Nephron (organoid): ENCODE measurements at regions not wholly inside any gene's neighbourhood (a gene's known extent, or its start where the extent isn't known, plus 50 kb on each side); places are given as distances from the start of the nearest gene placed in this dataset.

Source experiments
- H3K27ac Mint-ChIP-seq, 3 experiments: 2 replicates each; pipeline ENCODE4 v1.8.0; 2020; ENCODE audit warnings: mixed read lengths in 3 of 3, mild to moderate bottlenecking in 2 of 3, moderate library complexity in 1 of 3
- H3K27me3 Mint-ChIP-seq: 2 replicates; pipeline ENCODE4 v1.8.0; 2021; ENCODE audit warnings: low read depth, mild to moderate bottlenecking, moderate library complexity, mixed read lengths
- H3K36me3 Mint-ChIP-seq: 2 replicates; pipeline ENCODE4 v1.8.0; 2020; ENCODE audit warnings: low read depth, mixed read lengths
- H3K4me1 Mint-ChIP-seq: 2 replicates; pipeline ENCODE4 v1.8.0; 2020; ENCODE audit warnings: mixed read lengths
- H3K4me3 Mint-ChIP-seq, 3 experiments: 2 replicates each; pipeline ENCODE4 v1.8.0; 2020; ENCODE audit warnings: mild to moderate bottlenecking in 3 of 3, mixed read lengths in 3 of 3, moderate library complexity in 2 of 3
- H3K9me3 Mint-ChIP-seq: 2 replicates; pipeline ENCODE4 v1.8.0; 2020; ENCODE audit warnings: mixed read lengths
- CTCF ChIP-seq, 3 experiments: fragments of 200-600 bp; sonication (generic); IDR thresholded peaks; one replicate each; pipeline ENCODE4 v1.5.0; 2021; ENCODE audit warnings: antibody characterized with exemption in 3 of 3; ENCODE audit not compliant: unreplicated experiment in 3 of 3

GRCh38 chr5:1687301-1687970 is 112.2 kb downstream of the MRPL36 start:
- Mint-ChIP-seq H3K27ac (no peak overlapping the region), H3K27me3 (peaks cover 26% of the 10 kb centered on the region), H3K4me3 (no peak overlapping the region), H3K36me3 (no peaks in the 10 kb centered on the region), H3K9me3 (peaks cover 11% of the 10 kb centered on the region), H3K4me1 (no peaks in the 10 kb centered on the region)
- TF ChIP-seq CTCF (IDR thresholded peaks at IDR 0.05; ENCODE audit: unreplicated experiment in 3 of 3): no peak

- peaks cover 24% of the 10 kb centered on the region for H3K27me3 Mint-ChIP-seq
- no peak overlapping the region for H3K4me3 Mint-ChIP-seq
- H3K4me1 Mint-ChIP-seq: no peaks in the 10 kb centered on the region
- no peaks in the 10 kb centered on the region for H3K36me3 Mint-ChIP-seq
- H3K27ac Mint-ChIP-seq: no peak overlapping the region
- peaks cover 11% of the 10 kb centered on the region for H3K9me3 Mint-ChIP-seq
- no peak for TF ChIP-seq CTCF (IDR thresholded peaks at IDR 0.05; ENCODE audit: unreplicated experiment in 3 of 3)
These were observed 113.4 kb downstream of the MRPL36 start for GRCh38 chr5:1686016-1686802.

GRCh38 chr5:1685066-1685465 is 114.6 kb downstream of the MRPL36 start:
- Mint-ChIP-seq H3K27me3 (peaks cover 24% of the 10 kb centered on the region), H3K9me3 (peaks cover 19% of the 10 kb centered on the region), H3K4me1 (no peaks in the 10 kb centered on the region), H3K4me3 (no peak overlapping the region), H3K27ac (no peak overlapping the region), H3K36me3 (no peaks in the 10 kb centered on the region)
- TF ChIP-seq CTCF (IDR thresholded peaks at IDR 0.05; ENCODE audit: unreplicated experiment in 3 of 3): no peak

GRCh38 chr5:1681955-1682354 is 117.7 kb downstream of the MRPL36 start:
- Mint-ChIP-seq H3K9me3 (peaks cover 32% of the 10 kb centered on the region), H3K4me3 (no peak overlapping the region), H3K27me3 (peaks cover 14% of the 10 kb centered on the region), H3K4me1 (no peaks in the 10 kb centered on the region), H3K36me3 (no peaks in the 10 kb centered on the region), H3K27ac (no peak overlapping the region)
- no peak for TF ChIP-seq CTCF (IDR thresholded peaks at IDR 0.05; ENCODE audit: unreplicated experiment in 3 of 3)

GRCh38 chr5:1673042-1673677 is 126.5 kb downstream of the MRPL36 start:
- peaks cover 3% of the 10 kb centered on the region for H3K4me1 Mint-ChIP-seq
- H3K9me3 Mint-ChIP-seq: peaks cover 15% of the 10 kb centered on the region
- H3K4me3 Mint-ChIP-seq: no peak overlapping the region
- TF ChIP-seq CTCF (IDR thresholded peaks at IDR 0.05; ENCODE audit: unreplicated experiment in 3 of 3): no peak
- no peaks in the 10 kb centered on the region for H3K36me3 Mint-ChIP-seq
- no peak overlapping the region for H3K27ac Mint-ChIP-seq
- H3K27me3 Mint-ChIP-seq: peaks cover 62% of the 10 kb centered on the region
